Fibroblast of lung (primary cell): ENCODE measurements at regions not wholly inside any gene's neighbourhood (a gene's known extent, or its start where the extent isn't known, plus 50 kb on each side); places are given as distances from the start of the nearest gene placed in this dataset.

ENCODE experiments used
- EZH2 ChIP-seq: IDR thresholded peaks from 2 replicates; pipeline ENCODE4 v1.5.1; 2012; ENCODE audit warnings: low read length, control low read depth, mild to moderate bottlenecking; ENCODE audit errors: missing control alignments
- TF ChIP-seq, protein P1 (sequence below), 2 donors: IDR thresholded peaks in 1 of 2; conservative IDR thresholded peaks in 1 of 2; 1 replicate in 1 of 2; 2 replicates in 1 of 2; pipeline ENCODE4 v1.5.1; 2011 to 2012; ENCODE audit warnings: low read length in 2 of 2, control low read depth in 1 of 2, inconsistent platforms in 1 of 2, low read depth in 1 of 2, mild to moderate bottlenecking in 1 of 2

DNA sequence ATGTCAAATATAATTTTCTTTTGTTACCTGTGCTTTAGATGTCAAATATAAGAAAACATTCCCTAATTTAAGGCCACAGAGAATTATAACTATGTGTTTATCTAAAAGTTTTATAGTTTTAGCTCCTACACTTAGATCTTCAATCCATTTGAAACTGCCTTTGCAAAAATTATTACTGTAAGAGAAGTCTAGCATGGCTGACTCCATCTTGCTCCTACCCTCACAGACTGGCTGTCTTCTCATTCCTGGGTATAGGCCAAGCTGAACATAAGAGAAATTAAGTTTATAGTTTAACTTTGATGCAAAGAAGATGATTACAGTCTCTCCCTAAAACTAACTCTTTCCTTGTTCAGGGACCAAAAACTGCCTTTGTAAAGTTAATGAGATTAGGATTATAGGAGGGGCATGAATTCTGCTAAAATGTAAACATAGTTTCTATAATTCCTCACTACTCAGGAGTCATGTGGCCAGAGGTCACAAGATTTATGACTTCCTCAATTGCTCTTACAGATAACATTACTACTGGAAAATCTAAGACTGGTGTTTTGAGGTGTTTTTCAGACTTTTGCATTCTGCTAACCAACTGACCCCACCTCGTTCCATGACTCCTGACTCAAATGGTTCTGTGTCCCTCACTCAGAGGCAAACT lies 184.0 kb downstream of the BCHE start:
- TF ChIP-seq EZH2 = no peak
- TF ChIP-seq, protein P1, sequence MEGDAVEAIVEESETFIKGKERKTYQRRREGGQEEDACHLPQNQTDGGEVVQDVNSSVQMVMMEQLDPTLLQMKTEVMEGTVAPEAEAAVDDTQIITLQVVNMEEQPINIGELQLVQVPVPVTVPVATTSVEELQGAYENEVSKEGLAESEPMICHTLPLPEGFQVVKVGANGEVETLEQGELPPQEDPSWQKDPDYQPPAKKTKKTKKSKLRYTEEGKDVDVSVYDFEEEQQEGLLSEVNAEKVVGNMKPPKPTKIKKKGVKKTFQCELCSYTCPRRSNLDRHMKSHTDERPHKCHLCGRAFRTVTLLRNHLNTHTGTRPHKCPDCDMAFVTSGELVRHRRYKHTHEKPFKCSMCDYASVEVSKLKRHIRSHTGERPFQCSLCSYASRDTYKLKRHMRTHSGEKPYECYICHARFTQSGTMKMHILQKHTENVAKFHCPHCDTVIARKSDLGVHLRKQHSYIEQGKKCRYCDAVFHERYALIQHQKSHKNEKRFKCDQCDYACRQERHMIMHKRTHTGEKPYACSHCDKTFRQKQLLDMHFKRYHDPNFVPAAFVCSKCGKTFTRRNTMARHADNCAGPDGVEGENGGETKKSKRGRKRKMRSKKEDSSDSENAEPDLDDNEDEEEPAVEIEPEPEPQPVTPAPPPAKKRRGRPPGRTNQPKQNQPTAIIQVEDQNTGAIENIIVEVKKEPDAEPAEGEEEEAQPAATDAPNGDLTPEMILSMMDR (conservative IDR thresholded peaks at IDR 0.05 in 1 of 2, IDR thresholded peaks at IDR 0.05 in 1 of 2; ENCODE audit: low read depth in 1 of 2, low read length in 2 of 2) = no peak
